RCC 7860 (cell line): ENCODE measurements at regions not wholly inside any gene's neighbourhood (a gene's known extent, or its start where the extent isn't known, plus 50 kb on each side); places are given as distances from the start of the nearest gene placed in this dataset.

Experiments
- DNase-seq: peaks from one replicate; pipeline ENCODE4 v3.0.0-alpha.2; 2015; ENCODE audit warnings: low spot score
- FAIRE-seq: peaks from 2 replicates; lab custom pipeline; 2012; peaks lifted over from hg19 to GRCh38; lab: Jason Lieb, UNC

GRCh38 chr11:115067900-115068530 is 389.7 kb downstream of the NXPE2 start:
- no peak for DNase-seq
- FAIRE-seq: no peak

DNA sequence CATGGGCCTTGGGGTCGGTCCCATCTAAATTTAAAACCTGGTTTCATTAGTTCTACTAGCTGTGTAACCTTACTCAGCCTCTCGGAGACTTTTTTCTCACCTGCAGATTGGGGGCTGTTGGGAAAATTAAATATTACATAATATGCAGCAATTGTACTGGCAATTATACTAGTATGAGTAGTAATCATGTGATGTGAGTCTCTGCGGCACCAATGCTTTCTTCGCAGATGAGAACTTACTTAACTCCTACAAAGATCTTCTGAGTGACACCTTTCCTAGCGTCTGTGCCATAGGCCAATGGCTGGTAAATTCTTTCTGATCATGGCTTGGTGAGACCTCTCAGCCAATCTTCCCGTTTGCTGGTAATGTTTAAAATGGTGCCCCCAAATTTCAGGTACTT is 391.3 kb downstream of the NXPE2 start:
- FAIRE-seq (no peak), DNase-seq (no peak)

- FAIRE-seq: no peak
- DNase-seq: no peak
These were observed 397.0 kb downstream of the NXPE2 start for GRCh38 chr11:115075356-115075755.

- DNase-seq (no peak), FAIRE-seq (no peak)
These were observed 399.4 kb downstream of the NXPE2 start for GRCh38 chr11:115077740-115078139.

DNA sequence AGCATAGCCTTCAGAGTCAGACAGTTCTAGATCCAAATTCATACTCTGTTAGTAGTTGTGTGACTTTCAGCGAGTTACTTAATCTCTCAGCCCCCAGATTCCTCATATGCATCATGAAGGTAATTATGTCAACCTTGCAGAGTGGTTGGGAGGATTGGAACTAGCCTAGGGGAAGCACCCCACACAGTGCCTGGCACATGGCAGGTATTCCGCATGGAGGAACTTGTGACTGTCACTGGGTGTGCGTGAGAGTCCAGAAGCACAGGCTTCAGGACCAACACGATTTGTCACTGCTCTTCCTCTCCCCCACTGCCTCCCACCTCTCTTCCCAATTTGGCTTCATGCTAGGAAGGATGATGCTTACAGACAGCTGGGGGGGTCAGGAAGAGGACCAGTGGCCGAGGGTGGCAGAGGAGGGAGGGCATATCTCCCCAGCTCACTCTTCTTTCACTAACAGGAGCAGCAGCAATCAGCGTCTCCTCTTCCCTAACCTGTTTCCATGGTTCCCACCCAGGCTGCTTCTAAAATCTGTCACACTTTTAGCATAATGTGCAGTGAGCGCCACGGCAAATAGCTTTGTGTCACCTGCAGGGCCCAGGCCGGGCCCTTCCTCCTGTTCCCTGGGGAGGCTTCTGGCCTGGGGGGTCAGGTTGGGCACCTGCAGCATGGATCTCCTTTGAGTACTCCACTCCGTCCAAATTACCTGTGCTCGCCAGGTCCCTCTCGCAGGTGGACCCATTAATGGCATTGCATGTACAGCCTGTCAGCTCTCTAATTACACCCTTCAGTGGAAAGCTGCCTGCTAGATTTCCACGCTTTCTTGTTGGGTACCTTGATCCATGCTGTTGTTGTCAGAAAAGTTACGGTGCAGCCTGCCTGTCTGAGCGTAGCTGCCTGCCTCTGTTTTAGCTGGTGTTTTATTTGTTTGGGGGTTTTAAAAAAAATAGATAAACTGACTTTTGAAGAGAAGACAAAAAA is 400.4 kb downstream of the NXPE2 start:
- FAIRE-seq (no peak), DNase-seq (no peak)

DNA sequence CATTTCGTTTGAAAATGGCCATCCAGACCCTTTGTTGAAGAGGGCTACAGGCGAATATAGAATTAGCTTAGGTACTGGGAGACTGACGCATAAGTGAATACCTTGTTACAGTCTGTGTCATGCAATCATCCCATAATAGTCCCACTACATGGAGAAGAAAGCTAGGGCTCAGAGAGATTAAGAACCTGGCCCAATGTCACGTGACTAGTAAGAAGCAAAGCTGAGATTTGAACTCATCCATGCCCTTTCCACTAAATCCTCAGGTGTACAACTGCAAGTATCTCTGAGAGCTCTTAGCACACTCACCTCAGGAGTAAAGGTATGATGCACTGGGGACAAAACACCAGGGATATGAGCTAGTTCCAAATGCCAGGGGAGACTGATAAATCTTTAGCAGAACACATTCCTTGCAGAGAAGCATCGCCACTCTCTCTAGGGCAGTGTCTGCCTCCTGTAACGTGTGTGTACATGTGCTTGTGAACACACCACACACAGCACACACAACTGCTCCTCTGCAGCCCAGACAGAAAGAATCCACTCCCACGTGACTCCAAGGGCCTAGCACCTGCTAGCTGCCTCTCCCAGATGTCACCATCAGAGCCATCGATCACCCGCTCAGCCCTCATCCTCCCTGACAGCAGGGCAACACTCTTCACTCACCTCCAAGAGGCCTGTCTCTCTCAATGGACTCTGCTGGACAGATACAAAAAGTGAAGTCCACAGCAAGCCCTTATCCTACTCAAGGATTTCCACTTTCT is 402.8 kb downstream of the NXPE2 start:
- FAIRE-seq (no peak), DNase-seq (no peak)

- FAIRE-seq (no peak), DNase-seq (no peak)
These were observed 403.6 kb downstream of the NXPE2 start for GRCh38 chr11:115081972-115082371.

- FAIRE-seq: no peak
These were observed 404.9 kb downstream of the NXPE2 start for GRCh38 chr11:115083144-115083806.

GRCh38 chr11:115084231-115084630 is 405.9 kb downstream of the NXPE2 start:
- FAIRE-seq: no peak
- DNase-seq: no peak

More at GRCh38 chr11:115083144-115083806, 404.9 kb downstream of the NXPE2 start:
- no peak for DNase-seq

- FAIRE-seq (no peak), DNase-seq (no peak)
These were observed 407.3 kb downstream of the NXPE2 start for GRCh38 chr11:115085461-115086210.

DNA sequence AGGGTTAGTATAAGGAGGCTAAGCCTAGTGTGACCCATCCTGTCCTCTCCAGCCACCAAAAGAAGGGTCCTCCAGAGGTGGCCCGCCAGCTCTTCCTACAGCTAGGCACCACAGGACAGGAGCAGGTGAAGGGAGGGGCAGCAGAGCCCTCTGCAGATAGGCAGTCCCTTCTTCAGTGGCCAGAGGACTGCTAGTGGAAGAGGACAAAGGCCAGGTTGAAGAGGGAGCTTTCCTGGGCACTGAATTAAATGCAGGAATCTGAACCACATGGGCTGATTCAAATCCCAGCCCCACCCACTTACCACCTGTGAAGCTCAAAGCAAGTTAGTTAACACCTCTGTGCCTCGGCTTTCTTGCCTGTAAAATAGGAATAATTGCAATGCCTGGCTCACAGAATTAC is 409.5 kb downstream of the NXPE2 start:
- FAIRE-seq (no peak), DNase-seq (no peak)

GRCh38 chr11:115092516-115092915 is 411.7 kb downstream of the CADM1 start:
- DNase-seq: no peak
- no peak for FAIRE-seq

DNA sequence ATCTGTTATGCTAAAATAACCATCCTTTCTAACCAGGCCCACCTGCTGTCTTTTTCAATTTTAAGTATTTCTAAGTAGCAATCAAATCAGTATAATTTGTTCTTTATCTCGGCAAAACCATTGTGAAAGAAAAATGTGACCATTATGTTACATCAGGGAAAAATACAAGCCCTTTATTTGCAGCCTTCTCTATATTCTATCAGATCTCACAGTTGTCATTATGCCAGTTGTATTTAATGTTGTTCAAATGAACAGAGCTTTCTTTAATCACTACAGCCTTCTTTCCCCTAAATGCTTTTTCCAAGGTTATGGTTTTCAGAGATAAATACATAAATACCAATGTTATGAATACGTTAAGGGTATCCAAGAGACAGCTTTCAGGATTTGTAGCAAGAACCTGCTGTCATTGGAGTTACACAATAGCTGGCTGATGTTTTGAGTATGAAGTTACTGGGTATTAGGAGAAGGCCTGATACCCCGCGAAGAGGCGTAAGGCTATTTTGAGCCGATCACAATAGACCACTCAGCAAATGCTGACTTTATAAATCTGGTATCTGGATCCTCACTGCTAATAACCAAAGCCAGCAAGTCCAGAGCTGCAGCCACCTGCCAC is 406.3 kb downstream of the CADM1 start:
- DNase-seq (no peak), FAIRE-seq (no peak)

DNA sequence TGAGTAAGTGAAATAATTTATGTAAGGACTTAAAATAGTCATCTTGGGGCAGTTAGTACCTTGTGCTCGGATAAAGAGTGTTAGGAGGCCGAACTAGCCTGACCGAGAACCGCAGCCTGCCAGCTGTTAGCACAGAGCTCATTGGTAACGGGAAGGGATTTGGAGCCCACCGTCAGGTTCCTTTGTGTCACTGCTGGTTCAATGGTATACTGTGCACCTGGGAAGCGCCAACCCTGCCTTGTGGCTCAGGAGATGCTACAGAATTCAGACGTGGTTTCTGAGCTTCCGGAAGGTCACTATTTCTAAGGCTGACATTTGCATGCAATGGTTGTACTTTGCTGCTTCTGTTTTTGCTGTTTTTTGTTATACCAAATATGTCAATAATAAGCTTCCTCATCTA is 403.5 kb downstream of the CADM1 start:
- FAIRE-seq: no peak
- DNase-seq: no peak

- DNase-seq: no peak
- no peak for FAIRE-seq
These were observed 400.3 kb downstream of the CADM1 start for GRCh38 chr11:115103921-115104320.

- no peak for FAIRE-seq
- DNase-seq: no peak
These were observed 399.3 kb downstream of the CADM1 start for GRCh38 chr11:115104851-115105453.

- no peak for FAIRE-seq
- no peak for DNase-seq
These were observed 393.1 kb downstream of the CADM1 start for GRCh38 chr11:115111066-115111465.

- FAIRE-seq (no peak), DNase-seq (no peak)
These were observed 391.5 kb downstream of the CADM1 start for GRCh38 chr11:115112754-115113153.

DNA sequence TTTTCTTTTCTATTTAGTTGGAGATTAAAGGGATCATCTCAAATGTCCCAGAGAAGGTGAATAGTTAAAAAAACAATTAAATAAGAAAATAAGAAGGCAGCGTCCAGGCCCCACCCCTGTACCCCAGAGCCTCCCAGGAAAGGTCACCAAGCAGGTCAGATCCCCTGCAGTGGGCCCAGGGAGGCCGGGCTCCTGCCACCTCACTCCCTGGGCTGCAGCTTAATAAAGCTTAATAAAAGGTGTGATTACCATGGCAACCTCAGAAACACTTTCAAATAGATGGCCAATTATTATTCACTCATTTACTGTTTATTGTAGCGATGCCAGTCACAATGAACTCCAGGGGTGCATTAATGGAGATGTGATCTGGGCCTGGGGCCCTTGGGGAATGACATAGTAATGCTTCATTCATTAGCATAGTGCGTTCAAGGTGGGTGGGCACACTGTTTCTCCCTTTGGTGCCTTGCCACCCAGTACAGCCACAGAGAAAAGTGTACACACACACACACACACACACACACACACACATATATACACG is 386.2 kb downstream of the CADM1 start:
- FAIRE-seq: no peak

More for the DNA sequence above, 386.2 kb downstream of the CADM1 start:
- DNase-seq: no peak
